VCaP (cell line): ENCODE measurements at regions not wholly inside any gene's neighbourhood (a gene's known extent, or its start where the extent isn't known, plus 50 kb on each side); places are given as distances from the start of the nearest gene placed in this dataset.

Experiments used
- H3K27ac ChIP-seq: fragments of 450-650 bp; 2 replicates; pipeline ENCODE4 v1.5.1; 2017
- TF ChIP-seq, protein P1 (sequence below): fragments of 450-650 bp; conservative IDR thresholded peaks from 2 replicates; pipeline ENCODE4 v1.5.1; 2017; ENCODE audit warnings: mild to moderate bottlenecking, moderate library complexity

DNA sequence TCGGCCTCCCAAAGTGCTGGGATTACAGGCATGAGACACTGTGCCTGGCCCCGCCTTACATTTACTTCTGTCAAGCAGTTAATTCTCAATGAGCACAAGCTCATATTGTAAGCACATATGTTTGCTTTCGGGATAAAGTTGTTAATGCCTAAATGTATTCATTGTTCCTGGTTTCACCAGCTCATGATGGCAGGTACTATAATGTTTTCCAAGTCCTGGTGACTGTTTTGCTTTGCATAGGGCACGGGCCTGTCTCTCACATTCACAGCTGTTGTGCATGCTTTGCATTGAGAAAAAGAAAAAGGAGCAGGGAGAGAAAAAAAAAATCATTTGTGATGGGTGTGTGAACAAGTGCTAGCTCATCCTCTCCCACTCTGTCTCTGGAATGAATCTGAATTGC is 661.2 kb upstream of the TENM3 start:
- no peak overlapping the region for H3K27ac ChIP-seq
- TF ChIP-seq, protein P1, sequence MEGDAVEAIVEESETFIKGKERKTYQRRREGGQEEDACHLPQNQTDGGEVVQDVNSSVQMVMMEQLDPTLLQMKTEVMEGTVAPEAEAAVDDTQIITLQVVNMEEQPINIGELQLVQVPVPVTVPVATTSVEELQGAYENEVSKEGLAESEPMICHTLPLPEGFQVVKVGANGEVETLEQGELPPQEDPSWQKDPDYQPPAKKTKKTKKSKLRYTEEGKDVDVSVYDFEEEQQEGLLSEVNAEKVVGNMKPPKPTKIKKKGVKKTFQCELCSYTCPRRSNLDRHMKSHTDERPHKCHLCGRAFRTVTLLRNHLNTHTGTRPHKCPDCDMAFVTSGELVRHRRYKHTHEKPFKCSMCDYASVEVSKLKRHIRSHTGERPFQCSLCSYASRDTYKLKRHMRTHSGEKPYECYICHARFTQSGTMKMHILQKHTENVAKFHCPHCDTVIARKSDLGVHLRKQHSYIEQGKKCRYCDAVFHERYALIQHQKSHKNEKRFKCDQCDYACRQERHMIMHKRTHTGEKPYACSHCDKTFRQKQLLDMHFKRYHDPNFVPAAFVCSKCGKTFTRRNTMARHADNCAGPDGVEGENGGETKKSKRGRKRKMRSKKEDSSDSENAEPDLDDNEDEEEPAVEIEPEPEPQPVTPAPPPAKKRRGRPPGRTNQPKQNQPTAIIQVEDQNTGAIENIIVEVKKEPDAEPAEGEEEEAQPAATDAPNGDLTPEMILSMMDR = no peak

DNA sequence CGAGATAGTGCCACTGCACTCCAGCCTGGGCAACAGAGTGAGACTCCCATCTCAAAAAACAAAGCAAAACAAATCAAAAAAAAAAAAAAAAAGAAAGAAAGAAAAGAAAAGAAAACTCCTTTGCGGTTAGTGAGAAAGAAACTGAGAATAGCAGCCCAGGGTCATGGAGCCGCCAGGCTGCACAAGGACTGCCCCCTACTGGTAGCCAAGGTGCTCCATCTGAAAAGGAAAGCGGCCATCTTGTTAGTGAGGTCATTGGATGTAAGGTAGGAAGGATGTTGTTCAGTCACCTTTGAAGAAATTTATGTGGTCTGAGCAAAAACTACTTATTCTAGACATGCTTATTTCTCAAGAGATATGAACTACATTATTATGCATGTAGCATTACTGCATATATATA is 660.6 kb upstream of the TENM3 start:
- H3K27ac ChIP-seq = no peak overlapping the region
- TF ChIP-seq, protein P1 = peak; percentile 35; the same call in 1 of the 2 replicates

- H3K27ac ChIP-seq = no peak overlapping the region
- TF ChIP-seq, protein P1 = no peak
Observed at GRCh38 chr4:181588733-181589302, 654.4 kb upstream of the TENM3 start.

- TF ChIP-seq, protein P1 = no peak
- H3K27ac ChIP-seq = no peak overlapping the region
Observed at GRCh38 chr4:181592221-181592745, 650.9 kb upstream of the TENM3 start.

- H3K27ac ChIP-seq = no peak overlapping the region
- TF ChIP-seq, protein P1 = no peak
Observed at GRCh38 chr4:181593703-181594102, 649.5 kb upstream of the TENM3 start.

- H3K27ac ChIP-seq = no peak overlapping the region
- TF ChIP-seq, protein P1 = no peak
Observed at GRCh38 chr4:181594188-181594587, 649.0 kb upstream of the TENM3 start.

GRCh38 chr4:181595716-181596115 is 647.5 kb upstream of the TENM3 start:
- H3K27ac ChIP-seq = no peak overlapping the region
- TF ChIP-seq, protein P1 = no peak
